Esophagus squamous epithelium (tissue), 4 donors: ENCODE measurements at regions not wholly inside any gene's neighbourhood (a gene's known extent, or its start where the extent isn't known, plus 50 kb on each side); places are given as distances from the start of the nearest gene placed in this dataset.

ENCODE experiments used
- CTCF ChIP-seq, 6 experiments: fragments of 450-650 bp in 4 of 6; fragments of 200-600 bp in 2 of 6; sonication (generic) in 2 of 6; IDR thresholded peaks; one replicate each; pipeline ENCODE4 v1.5.1; 2016 to 2019; ENCODE audit warnings: antibody characterized with exemption in 6 of 6, mild to moderate bottlenecking in 4 of 6, moderate library complexity in 4 of 6
- POLR2A ChIP-seq, 4 donors: fragments of 450-650 bp; IDR thresholded peaks; one replicate each; pipeline ENCODE4 v1.6.1; 2017; ENCODE audit warnings: antibody characterized with exemption in 4 of 4, mild to moderate bottlenecking in 4 of 4, moderate library complexity in 3 of 4

GRCh38 chr6:137799950-137800568, 67.0 kb upstream of the TNFAIP3 start:
- no peak for TF ChIP-seq POLR2A (IDR thresholded peaks at IDR 0.05)
- TF ChIP-seq CTCF (IDR thresholded peaks at IDR 0.05) = peak; percentile 29 to 79 (median 66)
